ENCODE measurements at regions not wholly inside any gene's neighbourhood (a gene's known extent, or its start where the extent isn't known, plus 50 kb on each side); places are given as distances from the start of the nearest gene placed in this dataset.

DNA sequence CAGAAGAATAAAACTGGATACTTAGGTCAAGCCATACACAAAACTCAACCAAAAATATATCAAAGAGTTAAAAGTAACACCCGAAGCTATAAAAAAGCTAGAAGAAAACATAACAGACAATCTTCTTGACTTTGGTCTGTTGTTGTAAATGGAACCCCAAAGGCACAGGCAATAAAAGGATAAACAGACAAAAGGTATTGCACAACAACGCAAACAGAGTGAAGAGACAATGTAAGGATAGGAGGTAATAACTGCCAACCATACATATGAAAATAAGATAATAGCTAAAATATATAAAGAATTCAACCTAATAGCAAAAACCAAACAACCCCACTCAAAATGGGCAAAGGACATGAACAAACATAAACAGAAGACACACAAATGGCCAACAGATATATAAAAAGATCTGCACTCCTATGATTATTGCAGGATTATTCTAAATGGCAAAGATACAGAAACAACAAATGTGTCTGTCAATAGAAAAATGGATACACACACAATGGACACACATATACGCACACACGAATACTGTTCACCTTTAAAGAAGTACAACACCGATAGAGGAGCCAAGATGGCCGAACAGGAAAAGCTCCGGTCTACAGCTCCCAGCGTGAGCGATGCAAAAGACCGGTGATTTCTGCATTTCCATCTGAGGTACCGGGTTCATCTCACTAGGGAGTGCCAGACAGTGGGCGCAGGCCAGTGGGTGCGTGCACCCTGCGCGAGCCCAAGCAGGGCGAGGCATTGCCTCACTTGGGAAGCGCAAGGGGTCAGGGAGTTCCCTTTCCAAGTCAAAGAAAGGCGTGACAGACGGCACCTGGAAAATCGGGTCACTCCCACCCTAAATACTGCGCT is 1137.1 kb downstream of the FSCB start:
- H3K4me3 ChIP-seq (ENCODE audit: low read depth, low read length) = no peak overlapping the region
- FAIRE-seq = no peak

DNA sequence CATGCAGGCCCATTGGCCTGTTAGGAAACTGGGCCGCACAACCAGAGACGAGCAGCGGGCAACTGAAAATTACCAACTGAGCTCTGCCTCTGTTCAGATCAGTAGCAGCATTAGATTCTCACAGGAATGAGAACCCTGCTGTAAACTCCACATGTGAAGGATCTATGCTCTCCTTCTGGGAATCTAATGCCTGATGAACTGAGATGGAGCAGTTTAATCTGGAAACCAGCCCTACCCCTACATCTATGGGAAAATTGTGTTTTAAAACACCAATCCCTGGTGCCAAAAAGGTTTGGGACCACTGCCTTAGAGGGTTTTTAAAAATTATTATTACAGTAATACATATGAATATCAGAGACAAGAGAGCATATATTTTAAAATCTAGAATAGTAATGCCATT is 1144.5 kb downstream of the FSCB start:
- Histone ChIP-seq H3K4me3 (ENCODE audit: low read depth, low read length) (no peak overlapping the region), H3K27me3 (ENCODE audit: control insufficient read depth, insufficient read depth, low read length) (no peaks in the 10 kb centered on the region), H3K36me3 (ENCODE audit: control insufficient read depth, insufficient read depth, low read length) (no peaks in the 10 kb centered on the region)
- TF ChIP-seq, protein P1, sequence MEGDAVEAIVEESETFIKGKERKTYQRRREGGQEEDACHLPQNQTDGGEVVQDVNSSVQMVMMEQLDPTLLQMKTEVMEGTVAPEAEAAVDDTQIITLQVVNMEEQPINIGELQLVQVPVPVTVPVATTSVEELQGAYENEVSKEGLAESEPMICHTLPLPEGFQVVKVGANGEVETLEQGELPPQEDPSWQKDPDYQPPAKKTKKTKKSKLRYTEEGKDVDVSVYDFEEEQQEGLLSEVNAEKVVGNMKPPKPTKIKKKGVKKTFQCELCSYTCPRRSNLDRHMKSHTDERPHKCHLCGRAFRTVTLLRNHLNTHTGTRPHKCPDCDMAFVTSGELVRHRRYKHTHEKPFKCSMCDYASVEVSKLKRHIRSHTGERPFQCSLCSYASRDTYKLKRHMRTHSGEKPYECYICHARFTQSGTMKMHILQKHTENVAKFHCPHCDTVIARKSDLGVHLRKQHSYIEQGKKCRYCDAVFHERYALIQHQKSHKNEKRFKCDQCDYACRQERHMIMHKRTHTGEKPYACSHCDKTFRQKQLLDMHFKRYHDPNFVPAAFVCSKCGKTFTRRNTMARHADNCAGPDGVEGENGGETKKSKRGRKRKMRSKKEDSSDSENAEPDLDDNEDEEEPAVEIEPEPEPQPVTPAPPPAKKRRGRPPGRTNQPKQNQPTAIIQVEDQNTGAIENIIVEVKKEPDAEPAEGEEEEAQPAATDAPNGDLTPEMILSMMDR (IDR thresholded peaks at IDR 0.05; ENCODE audit: insufficient read depth, low read length, severe bottlenecking) = no peak
- DNase-seq (ENCODE audit: low read depth) (no peak), FAIRE-seq (no peak)

More for the DNA sequence above, 1137.1 kb downstream of the FSCB start:
- H3K36me3 ChIP-seq (ENCODE audit: control insufficient read depth, insufficient read depth, low read length) = no peaks in the 10 kb centered on the region
- TF ChIP-seq, protein P1 (IDR thresholded peaks at IDR 0.05; ENCODE audit: insufficient read depth, low read length, severe bottlenecking) = no peak
- no peaks in the 10 kb centered on the region for H3K27me3 ChIP-seq (ENCODE audit: control insufficient read depth, insufficient read depth, low read length)
- DNase-seq (ENCODE audit: low read depth) = no peak

DNA sequence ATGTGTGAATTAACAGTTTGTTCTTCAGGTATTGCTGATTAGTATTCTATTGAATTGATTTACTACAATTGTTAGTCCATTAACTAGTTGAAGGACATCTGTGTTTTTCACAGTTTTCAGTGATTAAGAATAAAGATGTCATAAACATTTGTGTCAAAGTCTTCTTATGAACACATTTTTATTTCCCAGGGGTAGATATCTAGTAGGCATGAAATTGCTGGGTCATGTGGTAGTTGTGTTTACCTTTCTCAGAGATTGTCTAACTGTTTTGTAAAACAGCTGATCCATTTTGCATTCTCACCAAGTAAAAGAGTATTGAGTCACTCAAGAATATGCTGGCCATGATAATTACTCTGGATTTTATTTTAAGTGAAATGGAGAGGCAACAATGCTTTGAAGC is 1145.3 kb downstream of the FSCB start:
- H3K4me3 ChIP-seq (ENCODE audit: low read depth, low read length) = no peak overlapping the region
- H3K27me3 ChIP-seq (ENCODE audit: control insufficient read depth, insufficient read depth, low read length) = no peaks in the 10 kb centered on the region
- FAIRE-seq (no peak), DNase-seq (ENCODE audit: low read depth) (no peak)
- TF ChIP-seq, protein P1 (IDR thresholded peaks at IDR 0.05; ENCODE audit: insufficient read depth, low read length, severe bottlenecking) = no peak
- no peaks in the 10 kb centered on the region for H3K36me3 ChIP-seq (ENCODE audit: control insufficient read depth, insufficient read depth, low read length)

DNA sequence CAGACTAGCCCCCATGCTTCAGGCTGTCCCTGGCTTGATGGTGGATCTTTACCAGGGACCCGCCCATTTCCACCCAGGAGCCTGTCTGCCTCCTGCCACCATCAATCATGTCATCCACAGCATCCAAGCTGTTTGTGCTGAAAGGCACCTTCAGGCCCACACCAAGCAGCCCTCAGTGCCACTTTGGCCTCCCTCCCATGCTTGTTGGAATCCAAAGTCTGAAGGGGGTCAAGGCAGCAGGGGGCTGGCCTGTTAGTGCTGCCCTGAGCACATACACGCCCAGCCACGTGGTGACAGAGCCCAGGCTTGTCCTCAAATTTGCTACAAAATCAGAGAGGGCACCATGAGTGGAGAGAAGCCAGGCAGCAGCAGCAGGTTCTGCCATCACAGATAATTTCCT is 1146.8 kb downstream of the FSCB start:
- TF ChIP-seq, protein P1 (IDR thresholded peaks at IDR 0.05; ENCODE audit: insufficient read depth, low read length, severe bottlenecking) = no peak
- FAIRE-seq (no peak), DNase-seq (ENCODE audit: low read depth) (no peak)
- Histone ChIP-seq H3K27me3 (ENCODE audit: control insufficient read depth, insufficient read depth, low read length) (no peaks in the 10 kb centered on the region), H3K4me3 (ENCODE audit: low read depth, low read length) (no peak overlapping the region), H3K36me3 (ENCODE audit: control insufficient read depth, insufficient read depth, low read length) (no peaks in the 10 kb centered on the region)

DNA sequence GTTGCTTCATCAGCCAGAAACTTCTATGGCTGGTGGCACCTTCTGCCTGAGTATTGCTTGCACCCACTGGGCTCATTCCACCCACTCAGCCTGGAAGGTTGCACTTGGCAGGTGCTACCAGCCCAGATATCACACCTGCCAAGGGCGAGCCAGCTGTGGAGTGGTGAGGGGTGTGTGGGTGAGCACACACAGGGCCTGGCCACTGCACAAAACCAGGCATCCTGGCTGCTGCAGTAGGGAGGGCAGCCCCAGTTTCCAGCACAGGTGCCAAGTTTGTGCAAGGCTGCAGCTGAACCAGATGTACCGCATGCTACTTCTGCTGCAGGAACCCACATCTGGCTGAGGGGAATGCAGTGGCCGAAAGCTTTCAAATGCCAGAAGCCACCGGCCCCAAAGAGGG is 1147.8 kb downstream of the FSCB start:
- H3K4me3 ChIP-seq (ENCODE audit: low read depth, low read length) = no peak overlapping the region
- FAIRE-seq = no peak
- H3K36me3 ChIP-seq (ENCODE audit: control insufficient read depth, insufficient read depth, low read length) = no peaks in the 10 kb centered on the region
- TF ChIP-seq, protein P1 (IDR thresholded peaks at IDR 0.05; ENCODE audit: insufficient read depth, low read length, severe bottlenecking) = no peak
- no peaks in the 10 kb centered on the region for H3K27me3 ChIP-seq (ENCODE audit: control insufficient read depth, insufficient read depth, low read length)
- no peak for DNase-seq (ENCODE audit: low read depth)
